ENCODE measurements at regions not wholly inside any gene's neighbourhood (a gene's known extent, or its start where the extent isn't known, plus 50 kb on each side); places are given as distances from the start of the nearest gene placed in this dataset.

- TF ChIP-seq POLR2A (IDR thresholded peaks at IDR 0.05), result no peak
- TF ChIP-seq, protein P1, sequence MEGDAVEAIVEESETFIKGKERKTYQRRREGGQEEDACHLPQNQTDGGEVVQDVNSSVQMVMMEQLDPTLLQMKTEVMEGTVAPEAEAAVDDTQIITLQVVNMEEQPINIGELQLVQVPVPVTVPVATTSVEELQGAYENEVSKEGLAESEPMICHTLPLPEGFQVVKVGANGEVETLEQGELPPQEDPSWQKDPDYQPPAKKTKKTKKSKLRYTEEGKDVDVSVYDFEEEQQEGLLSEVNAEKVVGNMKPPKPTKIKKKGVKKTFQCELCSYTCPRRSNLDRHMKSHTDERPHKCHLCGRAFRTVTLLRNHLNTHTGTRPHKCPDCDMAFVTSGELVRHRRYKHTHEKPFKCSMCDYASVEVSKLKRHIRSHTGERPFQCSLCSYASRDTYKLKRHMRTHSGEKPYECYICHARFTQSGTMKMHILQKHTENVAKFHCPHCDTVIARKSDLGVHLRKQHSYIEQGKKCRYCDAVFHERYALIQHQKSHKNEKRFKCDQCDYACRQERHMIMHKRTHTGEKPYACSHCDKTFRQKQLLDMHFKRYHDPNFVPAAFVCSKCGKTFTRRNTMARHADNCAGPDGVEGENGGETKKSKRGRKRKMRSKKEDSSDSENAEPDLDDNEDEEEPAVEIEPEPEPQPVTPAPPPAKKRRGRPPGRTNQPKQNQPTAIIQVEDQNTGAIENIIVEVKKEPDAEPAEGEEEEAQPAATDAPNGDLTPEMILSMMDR (IDR thresholded peaks at IDR 0.05), result no peak
These were observed 74.1 kb upstream of the MITF start for GRCh38 chr3:69665026-69665737.
